H1 (cell line): ENCODE measurements at regions not wholly inside any gene's neighbourhood (a gene's known extent, or its start where the extent isn't known, plus 50 kb on each side); places are given as distances from the start of the nearest gene placed in this dataset.

Experiments used
- CTCF ChIA-PET: fragments of 300-600 bp; sonication (Branson Sonifier 250); formaldehyde crosslinking; loops from one replicate; lab custom pipeline; 2021; ENCODE audit not compliant: partially characterized antibody; lab: Charles Lee
- POLR2A ChIA-PET: fragments of 300-600 bp; sonication (Branson Sonifier 250); formaldehyde crosslinking; loops from one replicate; lab custom pipeline; 2021; ENCODE audit warnings: inconsistent platforms; ENCODE audit not compliant: partially characterized antibody; lab: Charles Lee
- DNase-seq, 2 experiments: peaks; one replicate each; pipeline versions ENCODE4 v3.0.0 to v3.0.0-alpha.2; 2010 to 2022; ENCODE audit warnings: low spot score in 2 of 2, low read depth in 1 of 2, mixed read lengths in 1 of 2
- FAIRE-seq: peaks from 2 replicates; lab custom pipeline; 2011; peaks lifted over from hg19 to GRCh38; lab: Jason Lieb, UNC
- H2AFZ ChIP-seq: 2 replicates; pipeline ENCODE4 v1.8.1; 2012; ENCODE audit warnings: low read length, inconsistent platforms
- H2AK5ac ChIP-seq: 2 replicates; pipeline ENCODE4 v1.6.1; 2013; ENCODE audit warnings: low read depth, low read length
- H2BK120ac ChIP-seq: replicated peaks from 2 replicates; pipeline ENCODE3; 2013; ENCODE audit warnings: low read depth, low read length, inconsistent platforms
- H2BK12ac ChIP-seq: 2 replicates; pipeline ENCODE4 v1.6.1; 2013; ENCODE audit warnings: low read depth, low read length
- H2BK15ac ChIP-seq: 2 replicates; pipeline ENCODE4 v1.6.1; 2013; ENCODE audit warnings: low read length
- H2BK20ac ChIP-seq: 2 replicates; pipeline ENCODE4 v1.6.1; 2013; ENCODE audit warnings: low read length
- H2BK5ac ChIP-seq: 2 replicates; pipeline ENCODE4 v1.6.1; 2013; ENCODE audit warnings: low read depth, low read length
- H3K14ac ChIP-seq: 2 replicates; pipeline ENCODE4 v1.6.1; 2013; ENCODE audit warnings: inconsistent platforms; ENCODE audit not compliant: insufficient read length
- H3K18ac ChIP-seq: 2 replicates; pipeline ENCODE4 v1.6.1; 2013; ENCODE audit warnings: low read length; ENCODE audit errors: extremely low read depth
- H3K23ac ChIP-seq: 2 replicates; pipeline ENCODE4 v1.6.1; 2013; ENCODE audit warnings: inconsistent platforms; ENCODE audit not compliant: insufficient read length
- H3K23me2 ChIP-seq: 2 replicates; pipeline ENCODE4 v1.6.1; 2013; ENCODE audit warnings: low read depth, low read length
- H3K27ac ChIP-seq: 2 replicates; pipeline ENCODE4 v1.6.1; 2011; ENCODE audit warnings: low read depth, low read length, inconsistent platforms
- H3K27me3 ChIP-seq, 4 experiments: replicated peaks in 1 of 4; 1 replicate in 1 of 4; 2 replicates in 3 of 4; pipeline versions ENCODE4 v1.6.1 to v1.8.1; 2011 to 2013; ENCODE audit warnings: low read length in 3 of 4, mild to moderate bottlenecking in 3 of 4, inconsistent platforms in 2 of 4, mixed read lengths in 2 of 4, moderate library complexity in 1 of 4; ENCODE audit not compliant: control insufficient read depth in 3 of 4, insufficient read depth in 3 of 4; ENCODE audit errors: extremely low read depth in 1 of 4
- H3K36me3 ChIP-seq, 4 experiments: 2 replicates each; pipeline versions ENCODE4 v1.6.1 to v1.8.1; 2011 to 2013; ENCODE audit warnings: mild to moderate bottlenecking in 4 of 4, low read length in 3 of 4, moderate library complexity in 2 of 4, control low read depth in 1 of 4, inconsistent platforms in 1 of 4; ENCODE audit not compliant: insufficient read depth in 4 of 4, control insufficient read depth in 2 of 4
- H3K4ac ChIP-seq: replicated peaks from 2 replicates; pipeline ENCODE3; 2013; ENCODE audit warnings: low read length, low read depth, mixed read lengths, inconsistent platforms; ENCODE audit not compliant: insufficient read length
- H3K4me1 ChIP-seq, 4 experiments: replicated peaks in 1 of 4; 1 replicate in 1 of 4; 2 replicates in 3 of 4; pipeline versions ENCODE4 v1.6.1 to v1.8.1; 2011 to 2013; ENCODE audit warnings: low read length in 3 of 4, inconsistent platforms in 2 of 4, mixed read lengths in 1 of 4; ENCODE audit not compliant: insufficient read depth in 4 of 4, control insufficient read depth in 3 of 4
- H3K4me2 ChIP-seq, 2 experiments: 2 replicates each; pipeline versions ENCODE4 v1.6.1 to v1.8.1; 2011 to 2013; ENCODE audit warnings: low read depth in 2 of 2, low read length in 2 of 2, control low read depth in 1 of 2, inconsistent platforms in 1 of 2, mild to moderate bottlenecking in 1 of 2; ENCODE audit not compliant: insufficient read depth in 1 of 2
- H3K4me3 ChIP-seq, 4 experiments: fragments of 200-600, 300-600 bp in 1 of 4; sonication (generic), shearing (Covaris generic), sonication (Bioruptor Twin) in 1 of 4; 2 replicates each; pipeline versions ENCODE4 v1.5.1 to v1.8.1; 2011 to 2016; ENCODE audit warnings: low read length in 4 of 4, low read depth in 3 of 4, control low read depth in 2 of 4, inconsistent platforms in 2 of 4, mild to moderate bottlenecking in 2 of 4, mixed read lengths in 1 of 4, moderate library complexity in 1 of 4; ENCODE audit not compliant: insufficient read depth in 2 of 4; ENCODE audit errors: extremely low read depth in 1 of 4
- H3K56ac ChIP-seq: replicated peaks from 2 replicates; pipeline ENCODE3; 2013; ENCODE audit warnings: low read depth, mild to moderate bottlenecking, mixed read lengths, low read length, inconsistent platforms; ENCODE audit not compliant: insufficient read length
- H3K79me1 ChIP-seq: 2 replicates; pipeline ENCODE4 v1.6.1; 2013; ENCODE audit warnings: low read depth, low read length, control low read depth
- H3K79me2 ChIP-seq, 2 experiments: 2 replicates each; pipeline versions ENCODE4 v1.6.1 to v1.8.1; 2012 to 2013; ENCODE audit warnings: low read length in 2 of 2, mild to moderate bottlenecking in 2 of 2, inconsistent platforms in 1 of 2; ENCODE audit not compliant: insufficient read depth in 2 of 2, control insufficient read depth in 1 of 2
- H3K9ac ChIP-seq, 4 experiments: replicated peaks in 1 of 4; 1 replicate in 1 of 4; 2 replicates in 3 of 4; pipeline versions ENCODE4 v1.6.1 to v1.8.1; 2011 to 2013; ENCODE audit warnings: low read depth in 3 of 4, low read length in 3 of 4, control low read depth in 2 of 4, mild to moderate bottlenecking in 2 of 4, moderate library complexity in 2 of 4, inconsistent platforms in 1 of 4; ENCODE audit errors: extremely low read depth in 1 of 4
- H3K9me3 ChIP-seq, 2 experiments: 2 replicates each; pipeline versions ENCODE4 v1.6.1 to v1.8.1; 2012 to 2013; ENCODE audit warnings: mild to moderate bottlenecking in 2 of 2, moderate library complexity in 2 of 2, control low read depth in 1 of 2, inconsistent platforms in 1 of 2, low read depth in 1 of 2, low read length in 1 of 2, mixed read lengths in 1 of 2; ENCODE audit not compliant: insufficient read depth in 2 of 2
- H4K20me1 ChIP-seq, 2 experiments: replicated peaks in 1 of 2; 2 replicates each; pipeline versions ENCODE3 to v1.8.1; 2011 to 2013; ENCODE audit warnings: inconsistent platforms in 2 of 2, low read length in 2 of 2, mild to moderate bottlenecking in 1 of 2; ENCODE audit not compliant: insufficient read depth in 2 of 2, control insufficient read depth in 1 of 2
- H4K5ac ChIP-seq: 2 replicates; pipeline ENCODE4 v1.6.1; 2013; ENCODE audit warnings: low read length, low read depth, mixed read lengths, inconsistent platforms; ENCODE audit not compliant: insufficient read length
- H4K8ac ChIP-seq: 2 replicates; pipeline ENCODE4 v1.8.0; 2013; ENCODE audit warnings: mild to moderate bottlenecking, moderate library complexity, low read length, inconsistent platforms; ENCODE audit not compliant: insufficient read depth; ENCODE audit errors: extremely low read depth
- H4K91ac ChIP-seq: replicated peaks from 2 replicates; pipeline ENCODE3; 2013; ENCODE audit warnings: low read length, mixed read lengths, inconsistent platforms; ENCODE audit not compliant: insufficient read length
- CHD1 ChIP-seq: IDR thresholded peaks from 2 replicates; pipeline ENCODE4 v1.6.1; 2012; ENCODE audit warnings: low read depth, low read length, improper control_type of control experiment
- CREB1 ChIP-seq: IDR thresholded peaks from 2 replicates; pipeline ENCODE4 v1.6.1; 2012; ENCODE audit warnings: inconsistent platforms
- GTF2F1 ChIP-seq: IDR thresholded peaks from 2 replicates; pipeline ENCODE4 v1.6.1; 2012; ENCODE audit warnings: low read depth, low read length, improper control_type of control experiment, borderline replicate concordance
- JUN ChIP-seq: IDR thresholded peaks from 2 replicates; pipeline ENCODE4 v1.6.1; 2011; ENCODE audit warnings: low read depth, mild to moderate bottlenecking, improper control_type of control experiment, low read length
- JUND ChIP-seq: IDR thresholded peaks from 2 replicates; pipeline ENCODE4 v1.6.1; 2011; ENCODE audit warnings: mild to moderate bottlenecking, improper control_type of control experiment, low read length
- MAFK ChIP-seq: IDR thresholded peaks from 2 replicates; pipeline ENCODE4 v1.6.1; 2012; ENCODE audit warnings: low read depth, mild to moderate bottlenecking, improper control_type of control experiment, low read length
- MAX ChIP-seq: IDR thresholded peaks from 2 replicates; pipeline ENCODE4 v1.6.1; 2012; ENCODE audit warnings: inconsistent platforms
- NRF1 ChIP-seq: IDR thresholded peaks from 2 replicates; pipeline ENCODE4 v1.6.1; 2011; ENCODE audit warnings: mild to moderate bottlenecking, low read depth, low read length, improper control_type of control experiment
- POLR2A ChIP-seq, 2 experiments: IDR thresholded peaks; 1 replicate in 1 of 2; 2 replicates in 1 of 2; pipeline ENCODE4 v1.6.1; 2011; ENCODE audit warnings: low read depth in 2 of 2, low read length in 2 of 2, mild to moderate bottlenecking in 2 of 2; ENCODE audit errors: control extremely low read depth in 1 of 2
- POU5F1 ChIP-seq: IDR thresholded peaks from 2 replicates; pipeline ENCODE4 v1.6.1; 2011; ENCODE audit warnings: low read depth, mild to moderate bottlenecking, low read length, moderate library complexity
- RAD21 ChIP-seq, 2 experiments: IDR thresholded peaks in 1 of 2; conservative IDR thresholded peaks in 1 of 2; 2 replicates each; pipeline ENCODE4 v1.6.1; 2011; ENCODE audit warnings: low read depth in 2 of 2, low read length in 2 of 2, improper control_type of control experiment in 1 of 2, inconsistent platforms in 1 of 2, mild to moderate bottlenecking in 1 of 2, moderate library complexity in 1 of 2
- RBBP5 ChIP-seq: IDR thresholded peaks from 2 replicates; pipeline ENCODE4 v1.7.1; 2012; ENCODE audit warnings: low read depth, mild to moderate bottlenecking, inconsistent platforms, low read length, moderate library complexity, borderline replicate concordance
- SAP30 ChIP-seq: fragments of 300-600 bp; sonication (generic); IDR thresholded peaks from 2 replicates; pipeline ENCODE4 v1.7.1; 2012; ENCODE audit warnings: low read length, moderate library complexity, mild to moderate bottlenecking, inconsistent platforms; ENCODE audit not compliant: insufficient read depth, insufficient replicate concordance
- SIRT6 ChIP-seq: IDR thresholded peaks from one replicate; pipeline ENCODE4 v1.7.1; 2012; ENCODE audit warnings: low read length, inconsistent platforms
- SP4 ChIP-seq: IDR thresholded peaks from 2 replicates; pipeline ENCODE4 v1.6.1; 2012; ENCODE audit warnings: low read length, inconsistent platforms
- TAF1 ChIP-seq: IDR thresholded peaks from 2 replicates; pipeline ENCODE4 v1.6.1; 2011; ENCODE audit warnings: mild to moderate bottlenecking, low read depth, low read length
- WGBS, 2 experiments: shearing (Covaris generic) in 1 of 2; methylation state at CpG; one replicate each; pipeline versions ENCODE4 v1.1.6 to v1.1.7; 2013 to 2015; ENCODE audit warnings: low lambda C conversion rate in 2 of 2, mixed read lengths in 2 of 2, inconsistent platforms in 1 of 2, low coverage in 1 of 2, missing lambda C conversion rate in 1 of 2; ENCODE audit not compliant: insufficient replicate concordance in 2 of 2, insufficient coverage in 1 of 2, insufficient read length in 1 of 2; ENCODE audit errors: extremely low coverage in 1 of 2, missing lambda C conversion rate in 1 of 2; 5-methylcytosine and 5-hydroxymethylcytosine counted together

DNA sequence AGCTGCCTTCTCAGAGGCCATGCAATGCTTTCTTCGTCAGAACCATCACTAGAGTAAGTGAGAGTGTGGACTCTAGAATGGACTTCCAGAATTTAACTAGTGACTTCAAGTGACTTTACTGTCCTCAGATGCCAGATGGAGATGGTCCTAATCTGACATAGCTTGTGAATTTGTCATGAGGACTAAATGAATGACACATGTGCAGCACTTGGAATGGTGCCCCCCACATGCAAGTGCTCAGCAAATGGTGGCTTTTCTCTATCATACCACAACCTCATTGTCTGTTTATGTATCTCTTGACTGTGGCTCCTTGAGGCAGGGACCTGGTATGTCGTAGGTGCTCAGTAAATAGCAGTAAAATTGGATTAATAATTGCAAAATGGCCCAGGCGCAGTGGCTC is 91.6 kb upstream of the STX18 start:
- CTCF ChIA-PET = interaction anchor here (1.3 to 1.6 kb wide), 3 partner anchors 14 to 114 kb away, joined by 3 to 4 read pairs (median 4); no protein-coding TSS in a partner anchor
- H3K79me1 ChIP-seq = no peaks in the 10 kb centered on the region; the same call in 1 of the 2 replicates
- H3K23me2 ChIP-seq = no peaks in the 10 kb centered on the region; the same call in 1 of the 2 replicates
- no peak overlapping the region for H2BK20ac ChIP-seq
- WGBS, 2 experiments = 90% methylated on average over 3 of the region's 3 CpGs; no CpG with 5 or more reads in 1 of the 2 experiments
- no peak overlapping the region for H4K8ac ChIP-seq
- H4K91ac ChIP-seq = no peak overlapping the region
- H3K4ac ChIP-seq = no peak overlapping the region
- no peaks in the 10 kb centered on the region for H3K79me2 ChIP-seq
- DNase-seq = no peak
- no peak overlapping the region for H3K4me2 ChIP-seq
- H4K20me1 ChIP-seq = peaks cover 0 to 1% of the 10 kb centered on the region in 2 experiments
- no peaks in the 10 kb centered on the region for H3K4me1 ChIP-seq
- POLR2A ChIA-PET = no interaction called here
- no peak overlapping the region for H4K5ac ChIP-seq
- H3K18ac ChIP-seq = no peak overlapping the region
- H2AFZ ChIP-seq = no peak overlapping the region
- no peaks in the 10 kb centered on the region for H3K27me3 ChIP-seq
- H3K56ac ChIP-seq = no peak overlapping the region
- no peak overlapping the region for H2BK15ac ChIP-seq
- no peaks in the 10 kb centered on the region for H3K9me3 ChIP-seq
- H3K9ac ChIP-seq = no peak overlapping the region
- no peak overlapping the region for H3K27ac ChIP-seq
- H2AK5ac ChIP-seq = no peak overlapping the region
- no peak overlapping the region for H3K23ac ChIP-seq
- no peak overlapping the region for H3K4me3 ChIP-seq
- no peak overlapping the region for H2BK5ac ChIP-seq
- H3K36me3 ChIP-seq = peaks cover 0 to 5% (median 0%) of the 10 kb centered on the region in 4 experiments; a peak in 1 of 8 replicates
- H2BK12ac ChIP-seq = no peak overlapping the region
- no peak overlapping the region for H3K14ac ChIP-seq
- no peak overlapping the region for H2BK120ac ChIP-seq
- FAIRE-seq = no peak
- TF ChIP-seq POLR2A (IDR thresholded peaks at IDR 0.05; ENCODE audit: control extremely low read depth in 1 of 2, low read depth in 2 of 2, low read length in 2 of 2) (no peak), NRF1 (no peak), TAF1 (no peak), MAX (no peak), JUN (no peak), RBBP5 (no peak), CHD1 (no peak), RAD21 (IDR thresholded peaks at IDR 0.05 in 1 of 2, conservative IDR thresholded peaks at IDR 0.05 in 1 of 2; ENCODE audit: low read depth in 2 of 2, low read length in 2 of 2) (no peak), JUND (no peak), SIRT6 (no peak), SP4 (no peak), SAP30 (no peak), GTF2F1 (no peak), POU5F1 (no peak), MAFK (no peak), CREB1 (no peak)
